HG03095 (cell line): ENCODE measurements at regions not wholly inside any gene's neighbourhood (a gene's known extent, or its start where the extent isn't known, plus 50 kb on each side); places are given as distances from the start of the nearest gene placed in this dataset.

ENCODE experiments used
- ATAC-seq: cut with Tn5 transposase; IDR thresholded peaks from one replicate; pipeline ENCODE4 v1.9.1; 2021; ENCODE audit warnings: moderate library complexity; ENCODE audit not compliant: unreplicated experiment

- ATAC-seq: no peak
Observed at GRCh38 chr4:58935332-58935731, 1825.1 kb upstream of the IGFBP7 start.

GRCh38 chr4:58936436-58936835, 1826.3 kb upstream of the IGFBP7 start:
- ATAC-seq: no peak

GRCh38 chr4:58940167-58940566, 1830.0 kb upstream of the IGFBP7 start:
- no peak for ATAC-seq

GRCh38 chr4:58941286-58941685, 1831.1 kb upstream of the IGFBP7 start:
- no peak for ATAC-seq

- no peak for ATAC-seq
Observed at GRCh38 chr4:58953575-58953974, 1843.4 kb upstream of the IGFBP7 start.

- no peak for ATAC-seq
Observed at GRCh38 chr4:58957711-58958110, 1847.5 kb upstream of the IGFBP7 start.

- no peak for ATAC-seq
Observed at GRCh38 chr4:58961283-58961682, 1851.1 kb upstream of the IGFBP7 start.

- no peak for ATAC-seq
Observed at GRCh38 chr4:58961925-58962324, 1851.7 kb upstream of the IGFBP7 start.

GRCh38 chr4:58962424-58962823, 1852.2 kb upstream of the IGFBP7 start:
- ATAC-seq: no peak

GRCh38 chr4:58981828-58982227, 1871.6 kb upstream of the IGFBP7 start:
- ATAC-seq: no peak

- ATAC-seq: no peak
Observed at GRCh38 chr4:58983887-58984286, 1873.7 kb upstream of the IGFBP7 start.

GRCh38 chr4:59002148-59002547, 1892.0 kb upstream of the IGFBP7 start:
- no peak for ATAC-seq

GRCh38 chr4:59024257-59024656, 1914.1 kb upstream of the IGFBP7 start:
- ATAC-seq: no peak

- no peak for ATAC-seq
Observed at GRCh38 chr4:59037812-59038211, 1927.6 kb upstream of the IGFBP7 start.

GRCh38 chr4:59039046-59039445, 1928.9 kb upstream of the IGFBP7 start:
- no peak for ATAC-seq

GRCh38 chr4:59044286-59044900, 1934.2 kb upstream of the IGFBP7 start:
- ATAC-seq: no peak

- no peak for ATAC-seq
Observed at GRCh38 chr4:59054086-59054485, 1943.9 kb upstream of the IGFBP7 start.

GRCh38 chr4:59057804-59058203, 1947.6 kb upstream of the IGFBP7 start:
- ATAC-seq: no peak

GRCh38 chr4:59058543-59058942, 1948.4 kb upstream of the IGFBP7 start:
- no peak for ATAC-seq

- ATAC-seq: no peak
Observed at GRCh38 chr4:59060002-59060846, 1950.0 kb upstream of the IGFBP7 start.

- no peak for ATAC-seq
Observed at GRCh38 chr4:59060895-59061294, 1950.7 kb upstream of the IGFBP7 start.

GRCh38 chr4:59063015-59063720, 1953.0 kb upstream of the IGFBP7 start:
- no peak for ATAC-seq
